Spleen (tissue), 7 donors: ENCODE measurements at regions not wholly inside any gene's neighbourhood (a gene's known extent, or its start where the extent isn't known, plus 50 kb on each side); places are given as distances from the start of the nearest gene placed in this dataset.

ENCODE experiments used
- CTCF ChIP-seq, 11 experiments: fragments of 200-600 bp in 7 of 11; fragments of 450-650 bp in 4 of 11; sonication (generic) in 4 of 11; IDR thresholded peaks in 8 of 11; conservative IDR thresholded peaks in 3 of 11; 1 replicate in 7 of 11; 2 replicates in 4 of 11; pipeline versions ENCODE4 v1.4.0 to v1.8.0; 2016 to 2021; ENCODE audit warnings: antibody characterized with exemption in 11 of 11, inconsistent platforms in 4 of 11, mild to moderate bottlenecking in 1 of 11
- POLR2AphosphoS5 ChIP-seq, 3 donors: sonication (generic); formaldehyde crosslinking; IDR thresholded peaks; one replicate each; pipeline ENCODE4 v1.5.1; 2017; ENCODE audit warnings: antibody characterized with exemption in 3 of 3
- donor health status: DM: no; HTN: no; CAD: no; lungs with moderate emphysema.
- donor health status: DM: no; HTN: no; CAD: no.
- donor health status: DM: no; HTN: no; CAD: no.

- TF ChIP-seq CTCF (IDR thresholded peaks at IDR 0.05 in 8 of 11, conservative IDR thresholded peaks at IDR 0.05 in 3 of 11) (no peak), POLR2AphosphoS5 (IDR thresholded peaks at IDR 0.05) (no peak)
Measured at GRCh38 chr4:8672486-8672885, 79.9 kb downstream of the CPZ start.
